ENCODE measurements at regions not wholly inside any gene's neighbourhood (a gene's known extent, or its start where the extent isn't known, plus 50 kb on each side); places are given as distances from the start of the nearest gene placed in this dataset.

GRCh38 chr3:104460477-104461406, 906.0 kb upstream of the ALCAM start:
- H3K4me1 ChIP-seq, result no peaks in the 10 kb centered on the region
- peaks cover 0 to 8% of the 10 kb centered on the region in 2 donors for H3K9me3 ChIP-seq
- intact Hi-C loops (cut with DNase I), result no loop called here
- H3K4me3 ChIP-seq, result no peak overlapping the region
- no peaks in the 10 kb centered on the region for H3K27me3 ChIP-seq
- ATAC-seq (peak; percentile 57), DNase-seq (peak in 1 of 4 donors; percentile 58)
- no peak for TF ChIP-seq CTCF (IDR thresholded peaks at IDR 0.05)
- H3K27ac ChIP-seq, result no peak overlapping the region
- H3K36me3 ChIP-seq, result no peaks in the 10 kb centered on the region

GRCh38 chr3:104461431-104461830, 905.3 kb upstream of the ALCAM start:
- intact Hi-C loops (cut with DNase I), result no loop called here
- ATAC-seq (no peak), DNase-seq (no peak)
- Histone ChIP-seq H3K9me3 (peaks cover 0 to 15% of the 10 kb centered on the region in 2 donors), H3K27ac (no peak overlapping the region), H3K4me1 (no peaks in the 10 kb centered on the region), H3K36me3 (no peaks in the 10 kb centered on the region), H3K27me3 (no peaks in the 10 kb centered on the region), H3K4me3 (no peak overlapping the region)
- no peak for TF ChIP-seq CTCF (IDR thresholded peaks at IDR 0.05)

- intact Hi-C loops (cut with DNase I), result no loop called here
- peak in 2 of 4 donors; percentile 74 to 81 for DNase-seq
These were observed 894.5 kb upstream of the ALCAM start for GRCh38 chr3:104472221-104472620.

GRCh38 chr3:104474011-104474410, 892.7 kb upstream of the ALCAM start:
- no peaks in the 10 kb centered on the region for H3K36me3 ChIP-seq
- no peak overlapping the region for H3K27ac ChIP-seq
- no peak overlapping the region for H3K4me3 ChIP-seq
- TF ChIP-seq CTCF (IDR thresholded peaks at IDR 0.05), result no peak
- no peaks in the 10 kb centered on the region for H3K27me3 ChIP-seq
- DNase-seq (no peak), ATAC-seq (no peak)
- intact Hi-C loops (cut with DNase I), result no loop called here
- peaks cover 0 to 36% of the 10 kb centered on the region in 2 donors for H3K9me3 ChIP-seq
- no peaks in the 10 kb centered on the region for H3K4me1 ChIP-seq

More at GRCh38 chr3:104472221-104472620, 894.5 kb upstream of the ALCAM start:
- H3K4me3 ChIP-seq, result no peak overlapping the region
- ATAC-seq, result no peak
- TF ChIP-seq CTCF (IDR thresholded peaks at IDR 0.05), result no peak
- H3K36me3 ChIP-seq, result no peaks in the 10 kb centered on the region
- no peaks in the 10 kb centered on the region for H3K27me3 ChIP-seq
- no peaks in the 10 kb centered on the region for H3K4me1 ChIP-seq
- peaks cover 0 to 39% of the 10 kb centered on the region in 2 donors for H3K9me3 ChIP-seq
- H3K27ac ChIP-seq, result no peak overlapping the region

GRCh38 chr3:104503022-104503421, 863.7 kb upstream of the ALCAM start:
- intact Hi-C loops (cut with DNase I), result no loop called here
- DNase-seq (no peak), ATAC-seq (no peak)
- Histone ChIP-seq H3K4me3 (no peak overlapping the region), H3K9me3 (no peaks in the 10 kb centered on the region), H3K4me1 (no peaks in the 10 kb centered on the region), H3K27ac (no peak overlapping the region), H3K36me3 (no peaks in the 10 kb centered on the region), H3K27me3 (no peaks in the 10 kb centered on the region)
- no peak for TF ChIP-seq CTCF (IDR thresholded peaks at IDR 0.05)

All from left lung (tissue), 4 donors.